ENCODE measurements at regions not wholly inside any gene's neighbourhood (a gene's known extent, or its start where the extent isn't known, plus 50 kb on each side); places are given as distances from the start of the nearest gene placed in this dataset.
"Not testable (repeated sequence)": the region's sequence is repeated elsewhere in the genome, so short reads cannot be mapped to it uniquely, and the experiment has no call there.

- Mint-ChIP-seq H3K4me3 (no peak overlapping the region), H3K27ac (no peak overlapping the region)
These were observed 106.3 kb downstream of the C16orf95 start for GRCh38 chr16:87210894-87211293.

GRCh38 chr16:87212026-87212425, 105.2 kb downstream of the C16orf95 start:
- DNase-seq (no peak), ATAC-seq (no peak)
- Mint-ChIP-seq H3K27ac (peak overlapping the region in 1 of 10 donors; percentile 28), H3K4me1 (no peaks in the 10 kb centered on the region), H3K27me3 (peaks cover 0 to 4% (median 0%) of the 10 kb centered on the region in 5 donors), H3K9me3 (no peaks in the 10 kb centered on the region), H3K36me3 (no peaks in the 10 kb centered on the region), H3K4me3 (no peak overlapping the region)
- POLR2A ChIA-PET = no interaction called here

More at GRCh38 chr16:87210894-87211293, 106.3 kb downstream of the C16orf95 start:
- Mint-ChIP-seq H3K9me3 (no peaks in the 10 kb centered on the region), H3K36me3 (no peaks in the 10 kb centered on the region), H3K27me3 (peaks cover 0 to 5% (median 0%) of the 10 kb centered on the region in 5 donors), H3K4me1 (no peaks in the 10 kb centered on the region)
- DNase-seq = no peak
- ATAC-seq = no peak
- POLR2A ChIA-PET = no interaction called here

- DNase-seq = no peak
- H3K4me3 Mint-ChIP-seq = no peak overlapping the region
- no peaks in the 10 kb centered on the region for H3K36me3 Mint-ChIP-seq
- POLR2A ChIA-PET = no interaction called here
- no peak overlapping the region for H3K27ac Mint-ChIP-seq
- H3K4me1 Mint-ChIP-seq = no peaks in the 10 kb centered on the region
- H3K27me3 Mint-ChIP-seq = peaks cover 0 to 2% (median 0%) of the 10 kb centered on the region in 5 donors
- peaks cover 0 to under 1% (median 0%) of the 10 kb centered on the region in 9 donors for H3K9me3 Mint-ChIP-seq
- no peak for ATAC-seq
These were observed 103.7 kb downstream of the C16orf95 start for GRCh38 chr16:87213536-87213935.

GRCh38 chr16:87216148-87216840, 100.9 kb downstream of the C16orf95 start:
- POLR2A ChIA-PET = no interaction called here
- no peak for ATAC-seq
- Mint-ChIP-seq H3K4me1 (no peaks in the 10 kb centered on the region), H3K9me3 (peaks cover 0 to 12% (median 0%) of the 10 kb centered on the region in 9 donors), H3K4me3 (no peak overlapping the region), H3K27ac (no peak overlapping the region), H3K27me3 (peaks cover 0 to 6% (median 2%) of the 10 kb centered on the region in 5 donors), H3K36me3 (no peaks in the 10 kb centered on the region)
- no peak for DNase-seq

GRCh38 chr16:87216841-87217275, 100.3 kb downstream of the C16orf95 start:
- no peaks in the 10 kb centered on the region for H3K36me3 Mint-ChIP-seq
- no peak for ATAC-seq
- H3K4me3 Mint-ChIP-seq = no peak overlapping the region
- H3K9me3 Mint-ChIP-seq = peaks cover 0 to 12% (median 0%) of the 10 kb centered on the region in 9 donors
- peaks cover 0 to 6% (median 2%) of the 10 kb centered on the region in 5 donors for H3K27me3 Mint-ChIP-seq
- no peak for DNase-seq
- no peak overlapping the region for H3K27ac Mint-ChIP-seq
- POLR2A ChIA-PET = no interaction called here
- no peaks in the 10 kb centered on the region for H3K4me1 Mint-ChIP-seq

GRCh38 chr16:87217802-87218201, 99.4 kb downstream of the C16orf95 start:
- H3K4me1 Mint-ChIP-seq, H3K36me3 Mint-ChIP-seq, H3K27me3 Mint-ChIP-seq, ATAC-seq, H3K4me3 Mint-ChIP-seq, POLR2A ChIA-PET, H3K27ac Mint-ChIP-seq, DNase-seq: not testable (repeated sequence)
- peaks cover 0 to 12% (median 0%) of the 10 kb centered on the region in 9 donors for H3K9me3 Mint-ChIP-seq

- ATAC-seq (no peak), DNase-seq (no peak)
- H3K4me3 Mint-ChIP-seq = no peak overlapping the region
- H3K4me1 Mint-ChIP-seq = no peaks in the 10 kb centered on the region
- H3K27me3 Mint-ChIP-seq = peaks cover 0 to 6% (median 2%) of the 10 kb centered on the region in 5 donors
- peaks cover 0 to 12% (median 0%) of the 10 kb centered on the region in 9 donors for H3K9me3 Mint-ChIP-seq
- H3K27ac Mint-ChIP-seq = no peak overlapping the region
- no peaks in the 10 kb centered on the region for H3K36me3 Mint-ChIP-seq
- POLR2A ChIA-PET = no interaction called here
These were observed 98.7 kb downstream of the C16orf95 start for GRCh38 chr16:87218281-87219055.

GRCh38 chr16:87219287-87219909, 97.8 kb downstream of the C16orf95 start:
- no peak for ATAC-seq
- peaks cover 0 to 6% (median 2%) of the 10 kb centered on the region in 5 donors for H3K27me3 Mint-ChIP-seq
- no peak for DNase-seq
- no peaks in the 10 kb centered on the region for H3K36me3 Mint-ChIP-seq
- POLR2A ChIA-PET = no interaction called here
- H3K9me3 Mint-ChIP-seq = peaks cover 0 to 12% (median 0%) of the 10 kb centered on the region in 9 donors
- no peak overlapping the region for H3K27ac Mint-ChIP-seq
- no peak overlapping the region for H3K4me3 Mint-ChIP-seq
- no peaks in the 10 kb centered on the region for H3K4me1 Mint-ChIP-seq

- Mint-ChIP-seq H3K9me3 (peaks cover 0 to 12% (median 0%) of the 10 kb centered on the region in 9 donors), H3K27me3 (peaks cover 0 to 6% (median 0%) of the 10 kb centered on the region in 5 donors), H3K36me3 (no peaks in the 10 kb centered on the region), H3K4me1 (no peaks in the 10 kb centered on the region), H3K4me3 (no peak overlapping the region), H3K27ac (no peak overlapping the region)
- ATAC-seq (no peak), DNase-seq (no peak)
- POLR2A ChIA-PET = no interaction called here
These were observed 95.6 kb downstream of the C16orf95 start for GRCh38 chr16:87221633-87222032.

GRCh38 chr16:87222335-87222734, 94.9 kb downstream of the C16orf95 start:
- DNase-seq = no peak
- ATAC-seq = no peak
- Mint-ChIP-seq H3K27ac (no peak overlapping the region), H3K9me3 (peaks cover 0 to 12% (median 0%) of the 10 kb centered on the region in 9 donors), H3K36me3 (no peaks in the 10 kb centered on the region), H3K4me1 (no peaks in the 10 kb centered on the region), H3K4me3 (no peak overlapping the region), H3K27me3 (peaks cover 0 to 6% (median 0%) of the 10 kb centered on the region in 5 donors)
- POLR2A ChIA-PET = no interaction called here

- DNase-seq = no peak
- ATAC-seq = no peak
- Mint-ChIP-seq H3K27me3 (peaks cover 0 to 6% (median under 1%) of the 10 kb centered on the region in 5 donors), H3K9me3 (peaks cover 0 to 9% (median 0%) of the 10 kb centered on the region in 9 donors), H3K36me3 (no peaks in the 10 kb centered on the region), H3K4me1 (no peaks in the 10 kb centered on the region), H3K27ac (no peak overlapping the region), H3K4me3 (no peak overlapping the region)
- POLR2A ChIA-PET = no interaction called here
These were observed 93.4 kb downstream of the C16orf95 start for GRCh38 chr16:87223656-87224248.

GRCh38 chr16:87226926-87227295, 90.3 kb downstream of the C16orf95 start:
- peaks cover 0 to 17% (median 4%) of the 10 kb centered on the region in 5 donors for H3K27me3 Mint-ChIP-seq
- no peaks in the 10 kb centered on the region for H3K36me3 Mint-ChIP-seq

More at GRCh38 chr16:87226926-87227295, 90.3 kb downstream of the C16orf95 start:
- ATAC-seq (no peak), DNase-seq (no peak)
- POLR2A ChIA-PET = no interaction called here
- H3K9me3 Mint-ChIP-seq = no peaks in the 10 kb centered on the region
- no peaks in the 10 kb centered on the region for H3K4me1 Mint-ChIP-seq
- no peak overlapping the region for H3K27ac Mint-ChIP-seq
- no peak overlapping the region for H3K4me3 Mint-ChIP-seq
